ENCODE measurements at regions not wholly inside any gene's neighbourhood (a gene's known extent, or its start where the extent isn't known, plus 50 kb on each side); places are given as distances from the start of the nearest gene placed in this dataset.

GRCh38 chr6:170211404-170212025, 79.4 kb downstream of the DLL1 start:
- Mint-ChIP-seq H3K9me3 (peaks cover 18% of the 10 kb centered on the region), H3K4me1 (no peaks in the 10 kb centered on the region), H3K4me3 (no peak overlapping the region), H3K27ac (no peak overlapping the region), H3K36me3 (ENCODE audit: low read depth) (peaks cover 15% of the 10 kb centered on the region), H3K27me3 (ENCODE audit: insufficient read depth, low read depth, poor library complexity) (peaks cover 13% of the 10 kb centered on the region)
- no peak overlapping the region for H2AFZ ChIP-seq
- ATAC-seq (no peak), DNase-seq (ENCODE audit: low spot score) (no peak)
- no peak for TF ChIP-seq ZNF114 (CRISPR knock-in tag; IDR thresholded peaks at IDR 0.05)
- no peak for TF ChIP-seq EZH2phosphoT487 (IDR thresholded peaks at IDR 0.05; ENCODE audit: unreplicated experiment)
- TF ChIP-seq ZNF462 (CRISPR knock-in tag; IDR thresholded peaks at IDR 0.05), result no peak
- TF ChIP-seq POLR2AphosphoS5 (IDR thresholded peaks at IDR 0.05; ENCODE audit: low read depth), result no peak
- TF ChIP-seq ZNF331 (CRISPR knock-in tag; IDR thresholded peaks at IDR 0.05; ENCODE audit: low read depth), result no peak
- no peak for TF ChIP-seq CREB1 (CRISPR knock-in tag; IDR thresholded peaks at IDR 0.05; ENCODE audit: low read depth)
- TF ChIP-seq NANOG (IDR thresholded peaks at IDR 0.05; ENCODE audit: borderline replicate concordance), result no peak
- TF ChIP-seq EZH2 (IDR thresholded peaks at IDR 0.05; ENCODE audit: low read depth, unreplicated experiment), result no peak
- no peak for TF ChIP-seq ETS1 (IDR thresholded peaks at IDR 0.05)
- TF ChIP-seq STAT1 (IDR thresholded peaks at IDR 0.05; ENCODE audit: unreplicated experiment), result no peak
- TF ChIP-seq JUNB (IDR thresholded peaks at IDR 0.05; ENCODE audit: unreplicated experiment), result no peak
- TF ChIP-seq, protein P1, sequence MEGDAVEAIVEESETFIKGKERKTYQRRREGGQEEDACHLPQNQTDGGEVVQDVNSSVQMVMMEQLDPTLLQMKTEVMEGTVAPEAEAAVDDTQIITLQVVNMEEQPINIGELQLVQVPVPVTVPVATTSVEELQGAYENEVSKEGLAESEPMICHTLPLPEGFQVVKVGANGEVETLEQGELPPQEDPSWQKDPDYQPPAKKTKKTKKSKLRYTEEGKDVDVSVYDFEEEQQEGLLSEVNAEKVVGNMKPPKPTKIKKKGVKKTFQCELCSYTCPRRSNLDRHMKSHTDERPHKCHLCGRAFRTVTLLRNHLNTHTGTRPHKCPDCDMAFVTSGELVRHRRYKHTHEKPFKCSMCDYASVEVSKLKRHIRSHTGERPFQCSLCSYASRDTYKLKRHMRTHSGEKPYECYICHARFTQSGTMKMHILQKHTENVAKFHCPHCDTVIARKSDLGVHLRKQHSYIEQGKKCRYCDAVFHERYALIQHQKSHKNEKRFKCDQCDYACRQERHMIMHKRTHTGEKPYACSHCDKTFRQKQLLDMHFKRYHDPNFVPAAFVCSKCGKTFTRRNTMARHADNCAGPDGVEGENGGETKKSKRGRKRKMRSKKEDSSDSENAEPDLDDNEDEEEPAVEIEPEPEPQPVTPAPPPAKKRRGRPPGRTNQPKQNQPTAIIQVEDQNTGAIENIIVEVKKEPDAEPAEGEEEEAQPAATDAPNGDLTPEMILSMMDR (conservative IDR thresholded peaks at IDR 0.05; ENCODE audit: low read depth in 2 of 2), result no peak
- TF ChIP-seq, protein P2, sequence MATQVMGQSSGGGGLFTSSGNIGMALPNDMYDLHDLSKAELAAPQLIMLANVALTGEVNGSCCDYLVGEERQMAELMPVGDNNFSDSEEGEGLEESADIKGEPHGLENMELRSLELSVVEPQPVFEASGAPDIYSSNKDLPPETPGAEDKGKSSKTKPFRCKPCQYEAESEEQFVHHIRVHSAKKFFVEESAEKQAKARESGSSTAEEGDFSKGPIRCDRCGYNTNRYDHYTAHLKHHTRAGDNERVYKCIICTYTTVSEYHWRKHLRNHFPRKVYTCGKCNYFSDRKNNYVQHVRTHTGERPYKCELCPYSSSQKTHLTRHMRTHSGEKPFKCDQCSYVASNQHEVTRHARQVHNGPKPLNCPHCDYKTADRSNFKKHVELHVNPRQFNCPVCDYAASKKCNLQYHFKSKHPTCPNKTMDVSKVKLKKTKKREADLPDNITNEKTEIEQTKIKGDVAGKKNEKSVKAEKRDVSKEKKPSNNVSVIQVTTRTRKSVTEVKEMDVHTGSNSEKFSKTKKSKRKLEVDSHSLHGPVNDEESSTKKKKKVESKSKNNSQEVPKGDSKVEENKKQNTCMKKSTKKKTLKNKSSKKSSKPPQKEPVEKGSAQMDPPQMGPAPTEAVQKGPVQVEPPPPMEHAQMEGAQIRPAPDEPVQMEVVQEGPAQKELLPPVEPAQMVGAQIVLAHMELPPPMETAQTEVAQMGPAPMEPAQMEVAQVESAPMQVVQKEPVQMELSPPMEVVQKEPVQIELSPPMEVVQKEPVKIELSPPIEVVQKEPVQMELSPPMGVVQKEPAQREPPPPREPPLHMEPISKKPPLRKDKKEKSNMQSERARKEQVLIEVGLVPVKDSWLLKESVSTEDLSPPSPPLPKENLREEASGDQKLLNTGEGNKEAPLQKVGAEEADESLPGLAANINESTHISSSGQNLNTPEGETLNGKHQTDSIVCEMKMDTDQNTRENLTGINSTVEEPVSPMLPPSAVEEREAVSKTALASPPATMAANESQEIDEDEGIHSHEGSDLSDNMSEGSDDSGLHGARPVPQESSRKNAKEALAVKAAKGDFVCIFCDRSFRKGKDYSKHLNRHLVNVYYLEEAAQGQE (IDR thresholded peaks at IDR 0.05; ENCODE audit: unreplicated experiment), result no peak
- no peaks in the 10 kb centered on the region for H3F3A ChIP-seq (replicated peaks; ENCODE audit: low read depth)
- H3K4me2 ChIP-seq, result no peak overlapping the region
- H3K4me3 ChIP-seq, result no peak overlapping the region
- no peak overlapping the region for H3K27ac ChIP-seq (ENCODE audit: low read depth)
- H3K36me3 ChIP-seq (ENCODE audit: insufficient read depth), result no peaks in the 10 kb centered on the region
- no peaks in the 10 kb centered on the region for H3K4me1 ChIP-seq (ENCODE audit: insufficient read depth)
- no peaks in the 10 kb centered on the region for H3K79me2 ChIP-seq (replicated peaks; ENCODE audit: insufficient read depth)
- no peaks in the 10 kb centered on the region for H3K27me3 ChIP-seq (ENCODE audit: insufficient read depth)
- no peaks in the 10 kb centered on the region for H3K9me2 ChIP-seq (ENCODE audit: insufficient read depth)
- no peaks in the 10 kb centered on the region for H4K20me1 ChIP-seq (replicated peaks; ENCODE audit: insufficient read depth)

Data from GM23338 (cell line).